CD4-positive, CD25-positive, alpha-beta regulatory T cell (primary cell): ENCODE measurements at regions not wholly inside any gene's neighbourhood (a gene's known extent, or its start where the extent isn't known, plus 50 kb on each side); places are given as distances from the start of the nearest gene placed in this dataset.

Experiments used
- ATAC-seq, 2 donors: fragments of 150-1000 bp; cut with Tn5 transposase; one replicate each; pipeline ENCODE4 v1.10.0; 2021; ENCODE audit warnings: low read depth in 2 of 2, moderate number of reproducible peaks in 2 of 2, moderate library complexity in 1 of 2
- DNase-seq, 3 donors: peaks; one replicate each; pipeline versions ENCODE4 v3.0.0 to v3.0.0-alpha.2; 2012 to 2022; ENCODE audit warnings: mixed read lengths in 1 of 3
- H3K27ac ChIP-seq: one replicate; pipeline ENCODE4 v1.7.0; 2013; ENCODE audit warnings: mild to moderate bottlenecking, low read length; ENCODE audit not compliant: insufficient read depth, poor library complexity, severe bottlenecking
- H3K27me3 ChIP-seq: one replicate; pipeline ENCODE4 v1.7.0; 2013; ENCODE audit warnings: low read length; ENCODE audit not compliant: control insufficient read depth, insufficient read depth
- H3K36me3 ChIP-seq: one replicate; pipeline ENCODE4 v1.7.0; 2013; ENCODE audit warnings: mild to moderate bottlenecking, low read length, moderate library complexity; ENCODE audit not compliant: control insufficient read depth, insufficient read depth
- H3K4me1 ChIP-seq: 2 replicates; pipeline ENCODE4 v1.7.0; 2013; ENCODE audit warnings: mild to moderate bottlenecking, low read length; ENCODE audit not compliant: insufficient read depth, control insufficient read depth, poor library complexity, severe bottlenecking
- H3K4me3 ChIP-seq: one replicate; pipeline ENCODE4 v1.7.0; 2013; ENCODE audit warnings: low read depth, mild to moderate bottlenecking, low read length, moderate library complexity
- H3K9me3 ChIP-seq, 2 experiments: 1 replicate in 1 of 2; 2 replicates in 1 of 2; pipeline ENCODE4 v1.7.0; 2013; ENCODE audit warnings: low read length in 2 of 2, mild to moderate bottlenecking in 1 of 2, moderate library complexity in 1 of 2; ENCODE audit not compliant: control insufficient read depth in 2 of 2
- H3K27ac Mint-ChIP-seq, 3 donors: one replicate each; pipeline ENCODE4 v1.8.0; 2020 to 2022; ENCODE audit warnings: mild to moderate bottlenecking in 3 of 3, mixed read lengths in 3 of 3, moderate library complexity in 2 of 3
- H3K27me3 Mint-ChIP-seq: one replicate; pipeline ENCODE4 v1.8.0; 2022; ENCODE audit warnings: mild to moderate bottlenecking, mixed read lengths
- H3K36me3 Mint-ChIP-seq: one replicate; pipeline ENCODE4 v1.8.0; 2020; ENCODE audit warnings: mixed read lengths
- H3K4me1 Mint-ChIP-seq, 4 donors: one replicate each; pipeline ENCODE4 v1.8.0; 2020 to 2022; ENCODE audit warnings: mixed read lengths in 4 of 4, mild to moderate bottlenecking in 1 of 4
- H3K4me3 Mint-ChIP-seq, 4 donors: one replicate each; pipeline ENCODE4 v1.8.0; 2020 to 2022; ENCODE audit warnings: mild to moderate bottlenecking in 4 of 4, mixed read lengths in 4 of 4, moderate library complexity in 3 of 4
- H3K9me3 Mint-ChIP-seq, 7 donors: one replicate each; pipeline ENCODE4 v1.8.0; 2020 to 2022; ENCODE audit warnings: mixed read lengths in 7 of 7, mild to moderate bottlenecking in 3 of 7, moderate library complexity in 2 of 7

DNA sequence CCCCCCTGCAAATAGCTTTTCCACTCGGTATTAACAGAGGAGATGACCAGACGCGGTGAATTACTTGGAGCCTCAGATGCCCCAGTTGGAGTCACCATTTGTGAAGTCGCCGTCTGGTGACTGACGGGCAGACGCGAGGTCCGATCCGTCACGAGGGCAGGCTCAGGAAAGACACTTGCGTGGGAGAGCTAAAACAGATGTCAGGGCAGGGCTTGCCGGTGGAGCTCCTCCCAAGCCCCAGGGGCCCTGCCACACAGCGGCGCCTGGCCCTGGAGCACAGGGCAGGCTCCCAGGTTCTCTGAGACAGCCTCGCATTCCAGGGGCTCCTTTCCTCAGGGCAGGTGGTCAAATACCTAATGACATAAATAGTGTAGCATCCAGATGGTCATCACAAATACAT is 348.3 kb downstream of the C16orf95 start:
- DNase-seq (no peak), ATAC-seq (no peak)
- no peak overlapping the region for H3K4me3 Mint-ChIP-seq
- H3K27ac ChIP-seq, result no peak overlapping the region
- no peak overlapping the region for H3K4me3 ChIP-seq
- no peaks in the 10 kb centered on the region for H3K4me1 ChIP-seq
- no peaks in the 10 kb centered on the region for H3K36me3 Mint-ChIP-seq
- H3K27me3 ChIP-seq, result no peaks in the 10 kb centered on the region
- H3K27me3 Mint-ChIP-seq, result no peaks in the 10 kb centered on the region
- H3K4me1 Mint-ChIP-seq, result no peaks in the 10 kb centered on the region
- peaks cover 0 to 3% (median 0%) of the 10 kb centered on the region in 7 donors for H3K9me3 Mint-ChIP-seq
- H3K27ac Mint-ChIP-seq, result no peak overlapping the region
- H3K9me3 ChIP-seq, result no peaks in the 10 kb centered on the region
- no peaks in the 10 kb centered on the region for H3K36me3 ChIP-seq

DNA sequence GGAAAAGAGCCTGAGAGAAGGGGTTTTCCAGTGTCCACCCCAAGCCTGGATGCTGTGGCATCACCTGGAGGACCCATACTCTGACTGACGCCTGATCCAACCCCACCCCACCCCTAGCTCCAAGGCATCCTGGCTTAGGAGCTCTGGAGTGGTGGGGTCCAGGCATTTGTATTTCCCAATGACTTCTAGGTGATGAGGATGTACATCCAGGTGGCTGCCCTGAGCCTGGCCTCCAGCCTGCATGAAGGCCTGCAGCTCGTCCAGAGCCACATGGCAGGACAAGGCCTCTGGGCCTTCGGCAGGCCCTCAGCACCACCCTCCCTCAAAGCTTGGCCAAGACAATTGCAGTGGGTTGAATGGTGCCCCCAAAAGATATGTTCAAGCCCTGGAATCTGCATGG is 347.5 kb downstream of the C16orf95 start:
- Histone ChIP-seq H3K27me3 (no peaks in the 10 kb centered on the region), H3K4me3 (no peak overlapping the region), H3K27ac (no peak overlapping the region), H3K9me3 (no peaks in the 10 kb centered on the region), H3K36me3 (no peaks in the 10 kb centered on the region), H3K4me1 (no peaks in the 10 kb centered on the region)
- no peaks in the 10 kb centered on the region for H3K27me3 Mint-ChIP-seq
- ATAC-seq (no peak), DNase-seq (no peak)
- H3K4me1 Mint-ChIP-seq, result no peaks in the 10 kb centered on the region
- no peak overlapping the region for H3K4me3 Mint-ChIP-seq
- H3K9me3 Mint-ChIP-seq, result peaks cover 0 to 6% (median 0%) of the 10 kb centered on the region in 7 donors
- no peak overlapping the region for H3K27ac Mint-ChIP-seq
- H3K36me3 Mint-ChIP-seq, result no peaks in the 10 kb centered on the region

- Histone ChIP-seq H3K9me3 (no peaks in the 10 kb centered on the region), H3K27ac (no peak overlapping the region), H3K36me3 (no peaks in the 10 kb centered on the region), H3K27me3 (no peaks in the 10 kb centered on the region), H3K4me1 (no peaks in the 10 kb centered on the region), H3K4me3 (no peak overlapping the region)
- DNase-seq (no peak), ATAC-seq (no peak)
- no peaks in the 10 kb centered on the region for H3K4me1 Mint-ChIP-seq
- peaks cover 0 to 6% (median 0%) of the 10 kb centered on the region in 7 donors for H3K9me3 Mint-ChIP-seq
- H3K27ac Mint-ChIP-seq, result no peak overlapping the region
- H3K36me3 Mint-ChIP-seq, result no peaks in the 10 kb centered on the region
- H3K4me3 Mint-ChIP-seq, result no peak overlapping the region
- no peaks in the 10 kb centered on the region for H3K27me3 Mint-ChIP-seq
Measured at GRCh38 chr16:86970279-86970678, 346.9 kb downstream of the C16orf95 start.

DNA sequence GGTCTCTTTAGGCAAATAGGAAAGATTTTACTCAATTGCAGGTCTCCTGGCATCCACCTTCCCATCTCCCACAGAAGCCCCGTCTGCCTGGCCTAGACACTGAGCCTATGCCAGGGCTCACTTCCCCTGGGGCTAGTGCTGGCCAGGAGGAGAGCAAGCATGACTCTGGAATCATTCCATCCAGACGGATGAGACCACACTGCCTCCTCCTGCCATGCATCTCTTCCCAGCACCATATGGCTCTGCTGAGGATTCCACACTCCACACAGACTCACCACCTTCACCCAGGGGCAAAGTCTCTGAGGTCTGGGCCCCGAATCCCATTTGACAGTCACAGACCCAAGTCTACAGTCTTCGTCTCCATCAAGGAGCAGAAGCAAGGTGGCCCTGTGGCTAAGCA is 346.5 kb downstream of the C16orf95 start:
- no peaks in the 10 kb centered on the region for H3K27me3 Mint-ChIP-seq
- Histone ChIP-seq H3K27me3 (no peaks in the 10 kb centered on the region), H3K27ac (no peak overlapping the region), H3K36me3 (no peaks in the 10 kb centered on the region), H3K4me3 (no peak overlapping the region), H3K9me3 (no peaks in the 10 kb centered on the region), H3K4me1 (no peaks in the 10 kb centered on the region)
- peaks cover 0 to 6% (median 0%) of the 10 kb centered on the region in 7 donors for H3K9me3 Mint-ChIP-seq
- H3K4me1 Mint-ChIP-seq, result no peaks in the 10 kb centered on the region
- ATAC-seq, result no peak
- no peak for DNase-seq
- no peak overlapping the region for H3K4me3 Mint-ChIP-seq
- no peak overlapping the region for H3K27ac Mint-ChIP-seq
- H3K36me3 Mint-ChIP-seq, result no peaks in the 10 kb centered on the region

DNA sequence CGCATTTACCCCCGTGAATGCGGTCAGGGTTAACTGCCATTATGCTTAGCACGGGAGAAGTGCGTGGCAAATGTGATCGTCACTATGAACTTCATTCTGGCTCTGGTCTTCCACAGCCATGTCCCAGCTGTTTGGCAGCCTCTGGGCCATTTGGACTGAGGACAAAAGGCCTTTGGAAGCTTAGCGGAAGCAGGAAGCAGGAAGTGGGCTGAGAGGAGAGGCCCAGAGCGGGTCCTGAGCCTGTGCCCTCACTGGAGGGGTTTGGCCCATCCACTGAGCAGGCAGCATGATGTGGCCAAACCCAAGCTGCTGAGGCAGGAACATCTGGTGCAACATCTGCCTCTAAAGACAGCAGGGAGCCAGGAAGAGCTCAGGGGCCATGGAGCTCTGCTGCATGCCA is 345.9 kb downstream of the C16orf95 start:
- Mint-ChIP-seq H3K4me3 (no peak overlapping the region), H3K9me3 (peaks cover 0 to 6% (median 0%) of the 10 kb centered on the region in 7 donors), H3K27ac (no peak overlapping the region), H3K36me3 (no peaks in the 10 kb centered on the region), H3K4me1 (no peaks in the 10 kb centered on the region), H3K27me3 (no peaks in the 10 kb centered on the region)
- no peak overlapping the region for H3K4me3 ChIP-seq
- H3K27ac ChIP-seq, result no peak overlapping the region
- H3K27me3 ChIP-seq, result no peaks in the 10 kb centered on the region
- no peaks in the 10 kb centered on the region for H3K9me3 ChIP-seq
- no peak for DNase-seq
- no peaks in the 10 kb centered on the region for H3K4me1 ChIP-seq
- ATAC-seq, result no peak
- no peaks in the 10 kb centered on the region for H3K36me3 ChIP-seq

- H3K4me3 Mint-ChIP-seq, result no peak overlapping the region
- Histone ChIP-seq H3K27ac (no peak overlapping the region), H3K9me3 (no peaks in the 10 kb centered on the region), H3K4me1 (no peaks in the 10 kb centered on the region), H3K36me3 (no peaks in the 10 kb centered on the region), H3K27me3 (no peaks in the 10 kb centered on the region), H3K4me3 (no peak overlapping the region)
- no peaks in the 10 kb centered on the region for H3K4me1 Mint-ChIP-seq
- H3K27ac Mint-ChIP-seq, result no peak overlapping the region
- H3K36me3 Mint-ChIP-seq, result no peaks in the 10 kb centered on the region
- H3K27me3 Mint-ChIP-seq, result peaks cover 6% of the 10 kb centered on the region
- DNase-seq, result no peak
- no peak for ATAC-seq
- peaks cover 0 to 8% (median 0%) of the 10 kb centered on the region in 7 donors for H3K9me3 Mint-ChIP-seq
Measured at GRCh38 chr16:86974120-86974519, 343.1 kb downstream of the C16orf95 start.

- ATAC-seq (no peak), DNase-seq (no peak)
- no peaks in the 10 kb centered on the region for H3K9me3 ChIP-seq
- H3K4me3 ChIP-seq, result no peak overlapping the region
- Mint-ChIP-seq H3K27ac (no peak overlapping the region), H3K36me3 (no peaks in the 10 kb centered on the region), H3K9me3 (peaks cover 0 to 6% (median 0%) of the 10 kb centered on the region in 7 donors), H3K27me3 (peaks cover 6% of the 10 kb centered on the region), H3K4me3 (no peak overlapping the region), H3K4me1 (no peaks in the 10 kb centered on the region)
- no peaks in the 10 kb centered on the region for H3K27me3 ChIP-seq
- no peaks in the 10 kb centered on the region for H3K4me1 ChIP-seq
- H3K27ac ChIP-seq, result no peak overlapping the region
- no peaks in the 10 kb centered on the region for H3K36me3 ChIP-seq
Measured at GRCh38 chr16:86975445-86975844, 341.7 kb downstream of the C16orf95 start.

- Histone ChIP-seq H3K9me3 (no peaks in the 10 kb centered on the region), H3K36me3 (no peaks in the 10 kb centered on the region), H3K27ac (no peak overlapping the region), H3K27me3 (no peaks in the 10 kb centered on the region), H3K4me1 (no peaks in the 10 kb centered on the region), H3K4me3 (no peak overlapping the region)
- H3K27ac Mint-ChIP-seq, result no peak overlapping the region
- H3K27me3 Mint-ChIP-seq, result peaks cover 6% of the 10 kb centered on the region
- H3K9me3 Mint-ChIP-seq, result peaks cover 0 to 5% (median 0%) of the 10 kb centered on the region in 7 donors
- ATAC-seq (no peak), DNase-seq (no peak)
- H3K4me1 Mint-ChIP-seq, result no peaks in the 10 kb centered on the region
- no peaks in the 10 kb centered on the region for H3K36me3 Mint-ChIP-seq
- no peak overlapping the region for H3K4me3 Mint-ChIP-seq
Measured at GRCh38 chr16:86977076-86977676, 340.0 kb downstream of the C16orf95 start.
